Mesothelial cell of epicardium (in vitro differentiated cells): ENCODE measurements at regions not wholly inside any gene's neighbourhood (a gene's known extent, or its start where the extent isn't known, plus 50 kb on each side); places are given as distances from the start of the nearest gene placed in this dataset.
"Not testable (repeated sequence)": the region's sequence is repeated elsewhere in the genome, so short reads cannot be mapped to it uniquely, and the experiment has no call there.

Source experiments
- DNase-seq, 2 experiments: peaks; one replicate each; pipeline ENCODE4 v3.0.0; 2021; ENCODE audit warnings: low spot score in 2 of 2; ENCODE audit not compliant: unreplicated experiment in 2 of 2
- H3K27ac Mint-ChIP-seq: 2 replicates; pipeline ENCODE4 v1.8.0; 2021; ENCODE audit warnings: mixed read lengths
- H3K27me3 Mint-ChIP-seq: 2 replicates; pipeline ENCODE4 v1.8.0; 2021; ENCODE audit warnings: low read depth, mixed read lengths
- H3K36me3 Mint-ChIP-seq: 2 replicates; pipeline ENCODE4 v1.8.0; 2021; ENCODE audit warnings: mixed read lengths
- H3K4me1 Mint-ChIP-seq: 2 replicates; pipeline ENCODE4 v1.8.0; 2021; ENCODE audit warnings: mixed read lengths
- H3K4me3 Mint-ChIP-seq: 2 replicates; pipeline ENCODE4 v1.8.0; 2021; ENCODE audit warnings: mild to moderate bottlenecking, moderate library complexity, mixed read lengths
- H3K9me3 Mint-ChIP-seq: 2 replicates; pipeline ENCODE4 v1.8.0; 2021; ENCODE audit warnings: mixed read lengths
- TF ChIP-seq, protein P1 (sequence below): fragments of 200-600 bp; sonication (generic); IDR thresholded peaks from one replicate; pipeline ENCODE4 v1.5.0; 2021; ENCODE audit warnings: antibody characterized with exemption; ENCODE audit not compliant: unreplicated experiment

- H3K27ac Mint-ChIP-seq: no peak overlapping the region
- no peak for DNase-seq
- peaks cover 2% of the 10 kb centered on the region for H3K36me3 Mint-ChIP-seq
- no peak overlapping the region for H3K4me3 Mint-ChIP-seq
- no peaks in the 10 kb centered on the region for H3K27me3 Mint-ChIP-seq
- no peaks in the 10 kb centered on the region for H3K4me1 Mint-ChIP-seq
- peaks cover 35% of the 10 kb centered on the region for H3K9me3 Mint-ChIP-seq
- TF ChIP-seq, protein P1, sequence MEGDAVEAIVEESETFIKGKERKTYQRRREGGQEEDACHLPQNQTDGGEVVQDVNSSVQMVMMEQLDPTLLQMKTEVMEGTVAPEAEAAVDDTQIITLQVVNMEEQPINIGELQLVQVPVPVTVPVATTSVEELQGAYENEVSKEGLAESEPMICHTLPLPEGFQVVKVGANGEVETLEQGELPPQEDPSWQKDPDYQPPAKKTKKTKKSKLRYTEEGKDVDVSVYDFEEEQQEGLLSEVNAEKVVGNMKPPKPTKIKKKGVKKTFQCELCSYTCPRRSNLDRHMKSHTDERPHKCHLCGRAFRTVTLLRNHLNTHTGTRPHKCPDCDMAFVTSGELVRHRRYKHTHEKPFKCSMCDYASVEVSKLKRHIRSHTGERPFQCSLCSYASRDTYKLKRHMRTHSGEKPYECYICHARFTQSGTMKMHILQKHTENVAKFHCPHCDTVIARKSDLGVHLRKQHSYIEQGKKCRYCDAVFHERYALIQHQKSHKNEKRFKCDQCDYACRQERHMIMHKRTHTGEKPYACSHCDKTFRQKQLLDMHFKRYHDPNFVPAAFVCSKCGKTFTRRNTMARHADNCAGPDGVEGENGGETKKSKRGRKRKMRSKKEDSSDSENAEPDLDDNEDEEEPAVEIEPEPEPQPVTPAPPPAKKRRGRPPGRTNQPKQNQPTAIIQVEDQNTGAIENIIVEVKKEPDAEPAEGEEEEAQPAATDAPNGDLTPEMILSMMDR: no peak
Observed at GRCh38 chr6:67812693-67813092, 822.4 kb upstream of the ADGRB3 start.

DNA sequence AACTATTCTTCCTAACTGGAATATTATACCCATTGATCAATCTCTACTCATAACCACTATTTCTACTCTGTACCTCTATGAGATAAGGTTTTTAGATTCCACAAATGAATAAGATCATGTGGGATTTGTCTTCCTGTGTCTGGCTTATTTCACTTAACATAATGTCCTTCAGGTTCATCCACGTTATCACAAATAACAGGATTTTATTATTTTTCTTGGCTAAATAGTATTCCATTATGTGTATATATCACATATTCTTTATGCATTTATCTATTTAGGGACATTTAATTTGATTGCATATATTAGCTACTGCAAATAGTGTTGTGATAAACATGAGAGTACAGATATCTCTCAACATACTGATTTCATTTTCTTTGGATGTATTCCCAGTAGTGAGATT lies 823.0 kb upstream of the ADGRB3 start:
- Mint-ChIP-seq H3K36me3 (peaks cover 2% of the 10 kb centered on the region), H3K9me3 (peaks cover 35% of the 10 kb centered on the region), H3K27ac (no peak overlapping the region), H3K4me1 (no peaks in the 10 kb centered on the region), H3K27me3 (no peaks in the 10 kb centered on the region), H3K4me3 (no peak overlapping the region)
- no peak for DNase-seq
- TF ChIP-seq, protein P1: no peak

DNA sequence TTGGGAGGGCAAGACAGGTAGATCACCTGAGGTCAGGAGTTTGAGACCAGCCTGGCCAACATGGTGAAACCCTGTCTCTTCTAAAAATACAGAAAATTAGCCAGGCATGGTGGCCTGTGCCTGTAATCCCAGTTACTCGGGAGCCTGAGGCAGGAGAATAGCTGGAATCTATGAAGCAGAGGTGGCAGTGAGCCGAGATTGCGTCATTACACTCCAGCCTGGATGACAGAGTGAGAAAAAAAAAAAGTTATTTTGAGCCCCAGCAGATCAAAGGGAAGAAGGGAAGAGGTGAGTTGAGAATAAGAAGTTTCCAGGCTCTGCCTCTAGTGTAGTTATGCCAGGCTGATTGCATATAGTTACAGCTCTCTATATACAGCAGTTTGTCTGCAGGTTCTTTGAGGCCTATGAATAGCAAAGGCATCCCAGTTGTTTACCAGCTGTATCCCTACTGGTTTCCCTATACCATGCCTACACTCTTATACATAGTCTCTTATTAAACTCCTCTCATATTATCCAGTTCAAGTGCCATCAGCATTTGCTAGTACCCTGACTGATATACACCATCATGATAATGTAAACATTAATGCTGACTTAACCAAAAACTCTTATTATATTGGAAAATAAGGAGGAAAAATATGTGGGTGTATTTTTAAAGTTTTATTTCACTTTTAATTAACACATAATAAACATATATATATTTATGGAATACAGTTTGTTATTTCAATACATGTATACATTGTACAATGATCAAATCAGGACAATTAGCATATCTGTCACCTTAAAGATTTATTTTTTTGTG lies 823.6 kb upstream of the ADGRB3 start:
- H3K36me3 Mint-ChIP-seq: peaks cover 2% of the 10 kb centered on the region
- no peak overlapping the region for H3K27ac Mint-ChIP-seq
- H3K27me3 Mint-ChIP-seq: no peaks in the 10 kb centered on the region
- H3K4me3 Mint-ChIP-seq: no peak overlapping the region
- H3K4me1 Mint-ChIP-seq: no peaks in the 10 kb centered on the region
- H3K9me3 Mint-ChIP-seq: peaks cover 35% of the 10 kb centered on the region
- no peak for DNase-seq
- TF ChIP-seq, protein P1: no peak

DNA sequence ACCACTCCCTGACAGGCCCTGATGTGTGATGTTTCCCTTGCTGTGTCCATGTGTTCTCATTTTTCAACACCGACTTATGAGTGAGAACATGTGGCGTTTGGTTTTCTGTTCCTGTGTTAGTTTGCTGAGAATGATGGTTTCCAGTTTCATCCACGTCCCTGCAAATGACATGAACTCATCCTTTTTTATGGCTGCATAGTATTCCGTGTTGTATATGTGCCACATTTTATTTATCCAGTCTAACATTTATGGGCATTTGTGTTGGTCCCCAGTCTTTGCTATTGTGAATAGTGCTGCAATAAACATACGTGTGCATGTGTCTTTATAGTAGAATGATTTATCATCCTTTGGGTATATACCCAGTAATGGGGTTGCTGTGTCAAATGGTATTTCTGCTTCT lies 830.3 kb upstream of the ADGRB3 start:
- H3K9me3 Mint-ChIP-seq: peaks cover 39% of the 10 kb centered on the region
- H3K27me3 Mint-ChIP-seq, DNase-seq, H3K27ac Mint-ChIP-seq, H3K4me1 Mint-ChIP-seq, H3K36me3 Mint-ChIP-seq, H3K4me3 Mint-ChIP-seq: not testable (repeated sequence)

GRCh38 chr6:67802771-67803170 lies 832.3 kb upstream of the ADGRB3 start:
- no peaks in the 10 kb centered on the region for H3K36me3 Mint-ChIP-seq
- H3K9me3 Mint-ChIP-seq: peaks cover 44% of the 10 kb centered on the region
- DNase-seq: no peak
- TF ChIP-seq, protein P1: no peak
- H3K4me3 Mint-ChIP-seq: no peak overlapping the region
- H3K27me3 Mint-ChIP-seq: no peaks in the 10 kb centered on the region
- no peak overlapping the region for H3K27ac Mint-ChIP-seq
- no peaks in the 10 kb centered on the region for H3K4me1 Mint-ChIP-seq

- no peaks in the 10 kb centered on the region for H3K4me1 Mint-ChIP-seq
- TF ChIP-seq, protein P1: no peak
- no peak overlapping the region for H3K4me3 Mint-ChIP-seq
- no peak for DNase-seq
- H3K36me3 Mint-ChIP-seq: no peaks in the 10 kb centered on the region
- no peaks in the 10 kb centered on the region for H3K27me3 Mint-ChIP-seq
- H3K27ac Mint-ChIP-seq: no peak overlapping the region
- no peaks in the 10 kb centered on the region for H3K9me3 Mint-ChIP-seq
Observed at GRCh38 chr6:67792996-67793395, 842.1 kb upstream of the ADGRB3 start.
